Ascending aorta (tissue), 2 donors: ENCODE measurements at regions not wholly inside any gene's neighbourhood (a gene's known extent, or its start where the extent isn't known, plus 50 kb on each side); places are given as distances from the start of the nearest gene placed in this dataset.

Experiments
- DNase-seq, 2 donors: peaks; one replicate each; pipeline ENCODE4 v3.0.0-alpha.2; 2019; ENCODE audit warnings: low spot score in 2 of 2
- H3K27ac ChIP-seq, 2 donors: fragments of 200-600 bp; sonication (generic); one replicate each; pipeline ENCODE4 v1.5.1; 2016 to 2017; ENCODE audit warnings: mild to moderate bottlenecking in 1 of 2
- H3K27me3 ChIP-seq: fragments of 200-600 bp; sonication (generic); one replicate; pipeline ENCODE4 v1.5.1; 2017
- H3K36me3 ChIP-seq, 2 donors: fragments of 200-600 bp; sonication (generic); one replicate each; pipeline ENCODE4 v1.5.1; 2016
- H3K4me1 ChIP-seq, 2 donors: fragments of 200-600 bp; sonication (generic); one replicate each; pipeline ENCODE4 v1.5.1; 2016 to 2017; ENCODE audit warnings: mild to moderate bottlenecking in 1 of 2
- H3K4me3 ChIP-seq, 2 donors: fragments of 200-600 bp; sonication (generic); one replicate each; pipeline ENCODE4 v1.5.1; 2016 to 2017; ENCODE audit warnings: mild to moderate bottlenecking in 1 of 2
- H3K9me3 ChIP-seq, 2 donors: fragments of 200-600 bp; sonication (generic); one replicate each; pipeline ENCODE4 v1.5.1; 2016
- intact Hi-C: fragments of 100-400 bp; cut with DNase I; formaldehyde crosslinking; loops from one replicate; pipeline ENCODE4 v1.15.1; 2023
- TF ChIP-seq, protein P1 (sequence below), 3 experiments: fragments of 200-600 bp in 2 of 3; fragments of 450-650 bp in 1 of 3; sonication (generic) in 2 of 3; IDR thresholded peaks; one replicate each; pipeline ENCODE4 v1.5.1; 2016 to 2019; ENCODE audit warnings: antibody characterized with exemption in 3 of 3, mild to moderate bottlenecking in 1 of 3, moderate library complexity in 1 of 3

DNA sequence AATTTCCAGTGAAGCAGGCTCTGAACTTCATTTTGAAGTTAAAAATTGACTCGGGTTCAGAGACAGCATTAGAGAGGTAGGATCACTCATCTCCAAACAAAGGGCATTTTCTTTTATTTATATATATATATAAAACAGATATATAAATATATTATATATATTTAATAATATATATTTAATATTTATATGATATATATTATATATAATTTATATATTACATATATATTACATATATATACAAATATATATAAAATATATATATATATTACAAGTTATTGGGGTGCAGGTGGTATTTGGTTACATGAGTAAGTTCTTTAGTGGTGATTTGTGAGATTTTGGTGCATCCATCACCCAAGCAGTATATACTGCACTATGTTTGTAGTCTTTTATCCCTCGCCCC, 320.8 kb downstream of the MAP2K6 start:
- intact Hi-C loops, result no loop called here
- TF ChIP-seq, protein P1, sequence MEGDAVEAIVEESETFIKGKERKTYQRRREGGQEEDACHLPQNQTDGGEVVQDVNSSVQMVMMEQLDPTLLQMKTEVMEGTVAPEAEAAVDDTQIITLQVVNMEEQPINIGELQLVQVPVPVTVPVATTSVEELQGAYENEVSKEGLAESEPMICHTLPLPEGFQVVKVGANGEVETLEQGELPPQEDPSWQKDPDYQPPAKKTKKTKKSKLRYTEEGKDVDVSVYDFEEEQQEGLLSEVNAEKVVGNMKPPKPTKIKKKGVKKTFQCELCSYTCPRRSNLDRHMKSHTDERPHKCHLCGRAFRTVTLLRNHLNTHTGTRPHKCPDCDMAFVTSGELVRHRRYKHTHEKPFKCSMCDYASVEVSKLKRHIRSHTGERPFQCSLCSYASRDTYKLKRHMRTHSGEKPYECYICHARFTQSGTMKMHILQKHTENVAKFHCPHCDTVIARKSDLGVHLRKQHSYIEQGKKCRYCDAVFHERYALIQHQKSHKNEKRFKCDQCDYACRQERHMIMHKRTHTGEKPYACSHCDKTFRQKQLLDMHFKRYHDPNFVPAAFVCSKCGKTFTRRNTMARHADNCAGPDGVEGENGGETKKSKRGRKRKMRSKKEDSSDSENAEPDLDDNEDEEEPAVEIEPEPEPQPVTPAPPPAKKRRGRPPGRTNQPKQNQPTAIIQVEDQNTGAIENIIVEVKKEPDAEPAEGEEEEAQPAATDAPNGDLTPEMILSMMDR (IDR thresholded peaks at IDR 0.05), result no peak
- Histone ChIP-seq H3K9me3 (no peaks in the 10 kb centered on the region), H3K27ac (no peak overlapping the region), H3K4me1 (peaks cover 0 to 3% of the 10 kb centered on the region in 2 donors), H3K4me3 (no peak overlapping the region), H3K36me3 (no peaks in the 10 kb centered on the region), H3K27me3 (no peaks in the 10 kb centered on the region)
- DNase-seq, result no peak

DNA sequence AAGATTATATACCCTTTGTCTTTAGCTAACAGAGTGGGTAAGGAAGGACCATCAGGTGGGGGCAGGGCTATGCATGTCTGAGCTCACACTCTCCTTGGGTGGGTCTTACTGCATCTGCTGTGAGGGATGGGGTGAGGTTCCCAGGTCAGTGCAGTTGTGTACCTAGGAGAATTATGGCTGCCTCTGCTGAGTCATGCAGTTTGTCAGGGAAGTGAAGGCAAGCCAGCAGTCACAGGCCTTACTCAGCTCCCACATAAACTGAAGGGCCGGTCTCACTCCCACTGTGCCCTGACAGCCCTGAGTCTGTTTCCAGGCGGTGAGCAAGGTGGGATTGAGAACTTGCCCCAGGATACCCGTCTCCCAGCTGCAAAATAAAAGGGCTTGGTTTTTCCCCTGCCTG, 328.6 kb downstream of the MAP2K6 start:
- Histone ChIP-seq H3K9me3 (no peaks in the 10 kb centered on the region), H3K4me3 (no peak overlapping the region), H3K27ac (no peak overlapping the region), H3K4me1 (no peaks in the 10 kb centered on the region), H3K27me3 (no peaks in the 10 kb centered on the region), H3K36me3 (no peaks in the 10 kb centered on the region)
- no peak for DNase-seq
- intact Hi-C loops, result no loop called here
- TF ChIP-seq, protein P1 (IDR thresholded peaks at IDR 0.05), result no peak

DNA sequence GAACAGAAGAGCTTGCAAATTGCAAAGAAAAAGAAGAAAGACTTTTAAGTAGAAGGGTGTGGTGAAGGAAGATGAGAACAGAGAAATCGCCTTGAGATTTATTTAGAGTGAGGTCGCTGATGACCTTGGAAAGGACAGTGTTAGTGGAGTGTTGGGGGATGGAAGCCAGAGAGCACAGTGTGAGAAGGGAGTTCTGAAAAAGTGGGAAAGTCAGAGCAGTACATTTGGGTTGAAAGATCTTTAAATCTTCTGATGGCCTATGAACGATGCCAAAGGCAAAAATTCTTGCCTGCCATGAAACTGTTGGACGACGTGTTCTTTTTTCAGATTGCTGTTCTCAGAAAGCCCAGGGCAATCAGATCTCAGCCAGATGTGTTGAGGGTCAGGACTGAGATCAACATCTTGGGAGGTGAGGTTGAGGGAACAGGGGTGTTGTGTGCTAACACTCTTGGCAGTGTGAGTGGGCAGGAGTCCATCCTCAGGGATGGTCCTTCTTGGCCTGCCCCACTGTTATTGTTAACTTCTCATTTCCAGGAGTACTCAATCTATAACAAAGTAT, 330.1 kb downstream of the MAP2K6 start:
- Histone ChIP-seq H3K27me3 (no peaks in the 10 kb centered on the region), H3K36me3 (no peaks in the 10 kb centered on the region), H3K4me1 (no peaks in the 10 kb centered on the region), H3K9me3 (no peaks in the 10 kb centered on the region), H3K4me3 (no peak overlapping the region), H3K27ac (no peak overlapping the region)
- TF ChIP-seq, protein P1 (IDR thresholded peaks at IDR 0.05), result no peak
- no peak for DNase-seq
- intact Hi-C loops, result no loop called here

- H3K4me1 ChIP-seq, result no peaks in the 10 kb centered on the region
- H3K9me3 ChIP-seq, result no peaks in the 10 kb centered on the region
- no peaks in the 10 kb centered on the region for H3K36me3 ChIP-seq
- TF ChIP-seq, protein P1 (IDR thresholded peaks at IDR 0.05), result no peak
- intact Hi-C loops, result no loop called here
- DNase-seq, result no peak
- H3K4me3 ChIP-seq, result no peak overlapping the region
- no peaks in the 10 kb centered on the region for H3K27me3 ChIP-seq
- no peak overlapping the region for H3K27ac ChIP-seq
These were observed 325.1 kb upstream of the KCNJ16 start for GRCh38 chr17:69749911-69750310.

DNA sequence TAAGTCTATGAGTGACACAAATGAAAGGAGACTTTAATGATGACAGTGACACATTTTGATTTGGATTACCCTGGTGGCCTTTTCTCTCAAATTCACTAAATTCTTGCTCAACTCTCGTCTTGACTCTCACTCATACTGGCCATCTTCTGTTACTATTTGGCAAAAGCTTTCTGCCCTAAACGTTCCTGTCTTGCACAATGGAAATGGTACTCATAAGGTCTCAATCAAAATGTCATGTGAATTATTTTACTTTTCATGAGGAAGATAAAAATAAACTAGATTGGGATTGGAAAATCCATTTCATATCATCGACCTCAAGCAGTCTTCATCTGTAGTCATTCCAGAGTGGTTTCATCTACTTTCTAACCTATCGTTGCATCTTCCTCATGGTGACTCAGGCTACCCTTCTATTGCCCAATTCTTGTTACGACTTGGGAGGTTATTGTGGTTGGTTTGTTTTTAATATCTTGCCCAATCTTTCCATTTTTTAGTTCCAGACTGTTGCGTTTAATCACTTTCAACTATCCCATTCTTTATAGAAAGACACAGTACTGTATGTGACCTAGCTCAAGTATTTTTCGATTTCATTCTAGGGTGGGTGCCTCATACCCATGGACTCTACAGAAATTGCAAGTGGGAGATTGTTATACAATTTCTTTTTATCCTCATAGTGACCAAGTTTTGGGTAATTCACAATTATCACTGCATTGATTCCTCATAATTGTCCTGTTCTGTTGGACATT, 317.2 kb upstream of the KCNJ16 start:
- intact Hi-C loops, result no loop called here
- DNase-seq, result no peak
- Histone ChIP-seq H3K9me3 (no peaks in the 10 kb centered on the region), H3K4me1 (peaks cover 0 to 8% of the 10 kb centered on the region in 2 donors), H3K4me3 (no peak overlapping the region), H3K36me3 (no peaks in the 10 kb centered on the region), H3K27ac (no peak overlapping the region), H3K27me3 (no peaks in the 10 kb centered on the region)
- TF ChIP-seq, protein P1 (IDR thresholded peaks at IDR 0.05), result no peak
